HG03565 (cell line): ENCODE measurements at regions not wholly inside any gene's neighbourhood (a gene's known extent, or its start where the extent isn't known, plus 50 kb on each side); places are given as distances from the start of the nearest gene placed in this dataset.

Source experiments
- ATAC-seq: cut with Tn5 transposase; IDR thresholded peaks from one replicate; pipeline ENCODE4 v1.9.1; 2021; ENCODE audit warnings: mild to moderate bottlenecking, moderate library complexity; ENCODE audit not compliant: unreplicated experiment

- no peak for ATAC-seq
Measured at GRCh38 chr12:38547586-38547985, 231.0 kb downstream of the ALG10B start.

- ATAC-seq: no peak
Measured at GRCh38 chr12:38555620-38556591, 239.3 kb downstream of the ALG10B start.

GRCh38 chr12:38556647-38557046 is 240.1 kb downstream of the ALG10B start:
- no peak for ATAC-seq

GRCh38 chr12:38585086-38585485 is 268.5 kb downstream of the ALG10B start:
- no peak for ATAC-seq

GRCh38 chr12:38586789-38587188 is 270.2 kb downstream of the ALG10B start:
- no peak for ATAC-seq

GRCh38 chr12:38587594-38587993 is 271.0 kb downstream of the ALG10B start:
- ATAC-seq: no peak

GRCh38 chr12:38588624-38589305 is 272.2 kb downstream of the ALG10B start:
- no peak for ATAC-seq

- no peak for ATAC-seq
Measured at GRCh38 chr12:38589306-38589632, 272.7 kb downstream of the ALG10B start.

- no peak for ATAC-seq
Measured at GRCh38 chr12:38601949-38602348, 285.4 kb downstream of the ALG10B start.
